IPS-18a (cell line): ENCODE measurements at regions not wholly inside any gene's neighbourhood (a gene's known extent, or its start where the extent isn't known, plus 50 kb on each side); places are given as distances from the start of the nearest gene placed in this dataset.
"Not testable (repeated sequence)": the region's sequence is repeated elsewhere in the genome, so short reads cannot be mapped to it uniquely, and the experiment has no call there.

Source experiments
- H3K27ac ChIP-seq: one replicate; pipeline ENCODE4 v1.5.1; 2013; ENCODE audit warnings: low read length
- H3K27me3 ChIP-seq: one replicate; pipeline ENCODE4 v1.6.1; 2013; ENCODE audit warnings: mild to moderate bottlenecking, low read length; ENCODE audit not compliant: control insufficient read depth, insufficient read depth
- H3K36me3 ChIP-seq: one replicate; pipeline ENCODE4 v1.6.1; 2013; ENCODE audit warnings: low read depth, low read length; ENCODE audit not compliant: control insufficient read depth
- H3K4me1 ChIP-seq: one replicate; pipeline ENCODE4 v1.6.1; 2013; ENCODE audit warnings: low read depth, low read length; ENCODE audit not compliant: control insufficient read depth
- H3K4me3 ChIP-seq: one replicate; pipeline ENCODE4 v1.5.1; 2013; ENCODE audit warnings: low read length
- H3K9ac ChIP-seq: one replicate; pipeline ENCODE4 v1.6.1; 2013; ENCODE audit warnings: mild to moderate bottlenecking, low read length, moderate library complexity
- H3K9me3 ChIP-seq: one replicate; pipeline ENCODE4 v1.6.1; 2013; ENCODE audit warnings: low read depth, low read length; ENCODE audit not compliant: control insufficient read depth

DNA sequence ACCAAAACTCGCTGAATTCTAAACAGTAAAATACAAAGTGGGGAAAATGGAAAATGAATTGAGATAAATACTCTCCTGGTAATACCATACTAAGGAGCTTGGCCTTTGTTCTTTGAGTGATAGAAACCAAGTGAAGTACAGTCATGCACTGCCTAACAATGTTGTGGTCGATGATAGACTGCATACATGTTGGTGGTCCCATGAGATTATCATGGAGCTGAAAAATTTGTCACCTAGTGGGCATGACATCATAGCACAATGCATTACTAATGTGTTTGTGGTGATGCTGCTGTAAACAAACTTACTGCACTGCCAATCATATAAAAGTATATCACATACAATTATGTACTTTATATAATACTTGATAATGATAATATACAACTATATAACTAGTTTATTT lies 419.1 kb downstream of the ARL4A start:
- Histone ChIP-seq H3K36me3 (no peaks in the 10 kb centered on the region), H3K9me3 (no peaks in the 10 kb centered on the region), H3K9ac (no peak overlapping the region), H3K4me1 (no peaks in the 10 kb centered on the region), H3K27ac (no peak overlapping the region), H3K27me3 (no peaks in the 10 kb centered on the region), H3K4me3 (no peak overlapping the region)

DNA sequence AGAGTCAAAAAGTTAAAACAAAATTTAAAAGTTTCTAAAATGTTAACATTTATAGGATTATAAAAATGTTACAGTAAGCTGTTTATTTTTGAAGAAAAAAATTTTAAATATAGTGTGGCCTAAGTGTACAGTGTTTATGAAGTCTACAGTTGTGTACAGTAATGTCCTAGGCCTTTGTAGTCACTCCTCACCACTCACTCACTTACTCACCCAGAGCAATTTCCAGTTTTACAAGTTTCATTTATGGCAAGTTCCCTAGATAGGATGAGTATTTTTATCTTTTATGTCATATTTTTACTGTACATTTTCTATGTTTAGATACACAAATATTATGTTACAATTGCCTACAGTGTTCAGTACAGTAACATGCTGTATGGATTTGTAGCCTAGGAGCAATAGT lies 419.9 kb downstream of the ARL4A start:
- Histone ChIP-seq H3K27me3 (no peaks in the 10 kb centered on the region), H3K36me3 (no peaks in the 10 kb centered on the region), H3K4me3 (no peak overlapping the region), H3K4me1 (no peaks in the 10 kb centered on the region), H3K27ac (no peak overlapping the region), H3K9ac (no peak overlapping the region), H3K9me3 (no peaks in the 10 kb centered on the region)

DNA sequence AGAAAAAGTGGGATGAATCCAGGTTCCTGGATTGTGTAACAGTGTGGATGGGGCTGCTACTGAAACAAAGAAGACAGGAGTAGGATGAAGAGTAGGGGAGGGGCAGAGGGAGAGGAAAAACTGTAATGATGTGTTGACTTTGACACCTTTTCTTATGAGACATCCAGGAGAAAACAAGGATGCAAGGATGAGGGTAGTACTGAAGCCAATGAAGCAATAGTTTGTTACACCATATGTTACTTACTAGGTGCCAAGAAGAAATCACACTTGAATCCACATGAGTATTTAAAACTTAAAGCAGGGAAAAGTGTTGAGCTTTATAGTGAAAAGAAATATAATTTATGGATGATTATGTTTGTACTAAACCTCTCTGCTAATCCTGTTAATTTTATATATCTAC lies 420.6 kb downstream of the ARL4A start:
- Histone ChIP-seq H3K4me1 (no peaks in the 10 kb centered on the region), H3K27ac (no peak overlapping the region), H3K9me3 (no peaks in the 10 kb centered on the region), H3K36me3 (no peaks in the 10 kb centered on the region), H3K4me3 (no peak overlapping the region), H3K27me3 (no peaks in the 10 kb centered on the region), H3K9ac (no peak overlapping the region)

DNA sequence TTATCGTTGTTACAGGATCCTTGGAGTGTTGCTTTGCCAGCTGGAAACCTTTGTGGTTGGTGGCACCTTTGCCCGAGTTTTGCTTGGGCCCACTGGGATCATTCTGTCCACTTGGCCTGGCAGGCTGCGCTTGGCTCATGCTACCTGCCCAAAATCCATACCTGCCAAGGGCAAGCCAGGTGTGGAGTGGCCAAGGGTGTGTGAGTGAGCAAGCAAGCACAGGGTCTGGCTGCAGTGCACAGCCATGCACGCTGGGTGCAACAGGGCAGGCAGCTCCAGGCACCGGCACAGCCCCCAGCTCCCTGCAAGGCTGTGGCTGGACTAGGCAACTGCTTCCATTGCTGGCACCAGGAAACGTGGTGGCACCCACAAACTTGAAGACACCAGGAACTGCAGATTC lies 421.8 kb downstream of the ARL4A start:
- Histone ChIP-seq H3K27ac (no peak overlapping the region), H3K4me1 (no peaks in the 10 kb centered on the region), H3K36me3 (no peaks in the 10 kb centered on the region), H3K9ac (no peak overlapping the region), H3K4me3 (no peak overlapping the region), H3K27me3 (no peaks in the 10 kb centered on the region), H3K9me3 (no peaks in the 10 kb centered on the region)

DNA sequence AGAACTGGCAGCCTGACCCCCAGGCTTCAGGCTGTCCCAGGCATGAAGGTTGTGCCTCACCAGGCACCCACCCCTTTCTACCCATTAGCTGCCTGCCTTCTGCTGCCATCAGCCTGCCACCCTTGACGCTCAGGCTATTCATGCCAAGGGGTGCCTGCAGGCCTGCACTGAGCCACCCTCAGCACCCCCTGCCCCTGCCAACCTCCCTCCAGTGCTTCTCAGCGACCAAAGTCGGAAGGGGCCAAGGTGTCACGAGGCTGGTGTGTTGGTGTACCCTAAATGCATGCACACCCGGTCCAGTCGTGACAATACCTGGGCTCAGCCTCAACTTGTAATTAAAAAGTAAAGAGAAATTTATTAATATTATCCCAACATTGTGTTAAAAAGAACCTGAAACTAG lies 422.7 kb downstream of the ARL4A start:
- Histone ChIP-seq H3K9me3 (no peaks in the 10 kb centered on the region), H3K4me3 (no peak overlapping the region), H3K27me3 (no peaks in the 10 kb centered on the region), H3K27ac (no peak overlapping the region), H3K36me3 (no peaks in the 10 kb centered on the region), H3K9ac (no peak overlapping the region), H3K4me1 (peaks cover 2% of the 10 kb centered on the region)

DNA sequence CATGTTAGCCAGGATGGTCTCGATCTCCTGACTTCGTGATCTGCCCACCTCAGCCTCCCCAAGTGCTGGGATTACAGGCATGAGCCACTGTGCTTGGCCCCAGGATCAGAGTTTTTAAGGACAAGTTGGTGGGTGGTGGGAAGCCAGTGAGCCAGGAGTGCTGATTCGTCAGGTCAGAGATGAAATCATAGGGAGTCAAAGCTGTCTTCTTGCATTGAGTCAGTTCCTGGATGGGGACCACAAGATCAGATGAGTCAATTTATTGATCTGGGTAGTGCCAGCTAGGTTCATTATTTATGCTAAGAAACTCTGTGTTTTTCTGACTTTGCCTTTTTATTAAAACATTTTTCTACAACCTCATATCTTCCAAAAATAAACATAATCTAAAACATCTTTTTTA lies 423.8 kb downstream of the ARL4A start:
- H3K27ac ChIP-seq: no peak overlapping the region
- H3K9ac ChIP-seq: no peak overlapping the region
- no peaks in the 10 kb centered on the region for H3K36me3 ChIP-seq
- H3K27me3 ChIP-seq: no peaks in the 10 kb centered on the region
- H3K4me3 ChIP-seq: no peak overlapping the region
- peaks cover 5% of the 10 kb centered on the region for H3K4me1 ChIP-seq
- H3K9me3 ChIP-seq: no peaks in the 10 kb centered on the region

DNA sequence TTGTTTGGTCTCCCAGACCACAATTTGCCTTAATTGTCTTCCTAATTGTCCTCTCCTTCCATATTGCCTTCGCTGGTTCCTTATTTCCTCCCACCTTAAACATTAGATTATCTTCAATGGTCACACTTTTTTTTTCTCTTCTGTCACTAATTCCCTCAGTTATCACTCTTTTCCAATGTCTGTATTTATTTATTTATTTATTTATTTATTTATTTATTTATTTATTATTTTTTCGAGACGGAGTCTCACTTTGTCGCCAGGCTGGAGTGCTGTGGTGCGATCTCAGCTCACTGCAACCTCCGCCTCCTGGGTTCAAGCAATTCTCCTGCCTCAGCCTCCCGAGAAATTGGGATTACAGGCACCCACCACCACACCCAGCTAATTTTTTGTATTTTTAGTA lies 426.8 kb downstream of the ARL4A start:
- not testable (repeated sequence) for H3K9me3 ChIP-seq, H3K36me3 ChIP-seq, H3K4me3 ChIP-seq, H3K4me1 ChIP-seq, H3K9ac ChIP-seq, H3K27me3 ChIP-seq, H3K27ac ChIP-seq

DNA sequence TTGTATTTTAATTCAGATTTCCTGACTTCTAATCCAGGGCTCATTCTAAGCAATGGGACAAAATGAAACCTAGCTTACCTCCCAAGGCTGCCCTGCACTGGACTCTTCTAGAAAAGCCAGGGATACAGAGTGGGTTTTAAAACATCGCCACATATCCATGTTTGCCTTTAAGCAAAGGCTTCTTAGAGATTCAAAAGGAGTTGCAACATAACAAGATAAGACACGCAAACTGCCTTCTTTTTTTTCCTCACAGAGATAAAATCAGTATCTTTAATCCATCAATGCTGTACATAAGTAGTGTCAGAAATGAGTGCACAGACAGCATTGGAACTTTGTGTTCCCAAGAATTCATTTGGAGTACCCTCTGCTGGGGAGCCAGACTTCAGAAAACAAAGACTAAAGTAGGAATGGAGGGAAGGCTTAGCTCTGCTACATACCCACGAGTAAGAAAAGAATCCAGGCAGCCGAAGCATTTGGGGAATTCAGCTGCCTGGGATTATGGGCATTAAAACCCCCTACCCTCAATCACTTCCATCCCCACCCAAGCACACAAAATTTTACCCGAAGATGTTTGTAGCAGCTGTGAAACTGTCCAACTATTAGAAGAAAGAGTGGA lies 427.8 kb downstream of the ARL4A start:
- Histone ChIP-seq H3K9me3 (no peaks in the 10 kb centered on the region), H3K27me3 (no peaks in the 10 kb centered on the region), H3K36me3 (no peaks in the 10 kb centered on the region), H3K4me1 (peaks cover 5% of the 10 kb centered on the region), H3K9ac (no peak overlapping the region), H3K27ac (no peak overlapping the region), H3K4me3 (no peak overlapping the region)

DNA sequence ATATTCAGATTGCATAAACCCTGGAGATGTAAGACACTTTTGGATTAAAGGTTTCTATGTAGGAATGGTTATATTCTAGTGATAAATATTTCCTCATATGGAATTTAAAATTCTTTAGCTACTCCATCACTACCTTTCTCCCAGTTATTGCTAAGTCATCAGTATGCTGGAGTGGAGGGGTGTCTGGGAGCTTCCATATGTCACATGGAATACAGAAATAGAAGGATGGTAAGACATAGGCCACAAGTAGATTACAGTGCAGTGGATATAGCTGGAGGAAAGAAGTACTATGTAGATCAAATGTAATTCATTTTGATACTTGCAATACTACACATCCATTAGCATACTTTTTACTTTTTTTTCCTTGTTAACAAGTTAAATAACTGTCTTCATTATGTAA lies 428.4 kb downstream of the ARL4A start:
- no peaks in the 10 kb centered on the region for H3K36me3 ChIP-seq
- no peaks in the 10 kb centered on the region for H3K9me3 ChIP-seq
- H3K27me3 ChIP-seq: no peaks in the 10 kb centered on the region
- no peak overlapping the region for H3K27ac ChIP-seq
- H3K9ac ChIP-seq: no peak overlapping the region
- H3K4me1 ChIP-seq: peaks cover 5% of the 10 kb centered on the region
- H3K4me3 ChIP-seq: no peak overlapping the region

DNA sequence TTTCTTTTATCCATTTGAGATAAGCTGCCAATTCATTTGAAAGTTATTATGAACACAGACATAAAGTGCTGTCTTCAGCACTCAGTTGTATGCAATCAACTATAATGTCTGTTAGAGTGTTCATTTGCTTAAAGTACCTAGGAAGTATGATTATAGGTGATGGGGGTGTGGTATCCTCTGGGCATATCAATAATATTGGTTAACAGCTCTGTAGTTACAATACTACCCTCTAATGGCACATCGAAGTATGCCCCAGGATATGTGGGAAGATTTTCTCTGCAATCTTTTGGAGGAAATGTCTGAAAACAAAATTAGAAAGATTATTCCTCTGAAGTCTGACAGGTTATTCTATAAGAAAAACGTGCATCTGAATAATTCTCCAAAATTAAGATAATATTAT lies 429.7 kb downstream of the ARL4A start:
- Histone ChIP-seq H3K4me3 (no peak overlapping the region), H3K27me3 (no peaks in the 10 kb centered on the region), H3K27ac (no peak overlapping the region), H3K36me3 (no peaks in the 10 kb centered on the region), H3K9ac (no peak overlapping the region), H3K4me1 (peaks cover 5% of the 10 kb centered on the region), H3K9me3 (no peaks in the 10 kb centered on the region)

DNA sequence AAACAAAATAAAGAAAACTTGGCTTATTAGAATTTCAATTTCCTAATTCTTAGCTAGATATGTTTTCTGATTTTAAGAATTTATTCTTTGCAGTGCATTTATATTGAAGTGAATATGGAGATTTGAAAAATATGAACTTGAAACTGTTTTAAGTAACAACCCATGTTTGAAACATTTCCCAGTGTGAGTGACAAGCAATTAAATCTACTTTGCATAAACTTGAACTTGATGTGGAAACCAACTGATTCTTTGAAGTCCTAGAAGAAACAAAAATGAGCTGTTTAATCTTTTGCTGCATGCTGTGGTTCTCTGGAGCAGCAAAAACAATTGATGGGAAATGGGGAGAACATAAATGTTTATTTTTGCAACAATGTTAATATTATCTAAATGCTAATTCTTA lies 430.2 kb downstream of the ARL4A start:
- Histone ChIP-seq H3K27me3 (no peaks in the 10 kb centered on the region), H3K4me3 (no peak overlapping the region), H3K36me3 (no peaks in the 10 kb centered on the region), H3K27ac (no peak overlapping the region), H3K4me1 (peaks cover 5% of the 10 kb centered on the region), H3K9ac (no peak overlapping the region), H3K9me3 (no peaks in the 10 kb centered on the region)

DNA sequence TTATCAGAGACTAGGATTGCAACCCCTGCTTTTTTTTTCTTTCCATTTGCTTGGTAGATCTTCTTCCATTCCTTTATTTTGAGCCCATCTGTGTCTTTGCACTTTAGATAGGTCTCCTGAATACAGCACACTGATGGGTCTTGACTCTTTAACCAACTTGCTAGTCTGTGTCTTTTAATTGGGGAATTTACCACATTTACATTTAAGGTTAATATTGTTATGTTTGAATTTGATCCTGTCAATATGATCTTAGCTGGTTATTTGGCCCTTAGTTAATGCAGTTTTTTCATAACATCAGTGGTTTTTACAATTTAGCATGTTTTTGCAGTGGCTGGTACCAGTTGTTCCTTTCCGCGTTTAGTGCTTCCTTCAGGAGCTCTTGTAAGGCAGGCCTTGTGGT lies 437.2 kb downstream of the ARL4A start:
- not testable (repeated sequence) for H3K27me3 ChIP-seq, H3K36me3 ChIP-seq, H3K4me1 ChIP-seq, H3K9me3 ChIP-seq, H3K9ac ChIP-seq, H3K4me3 ChIP-seq, H3K27ac ChIP-seq
